ENCODE measurements at regions not wholly inside any gene's neighbourhood (a gene's known extent, or its start where the extent isn't known, plus 50 kb on each side); places are given as distances from the start of the nearest gene placed in this dataset.
A peak's percentile ranks its signal among the peaks of the same experiment; 100 is the strongest.

DNA sequence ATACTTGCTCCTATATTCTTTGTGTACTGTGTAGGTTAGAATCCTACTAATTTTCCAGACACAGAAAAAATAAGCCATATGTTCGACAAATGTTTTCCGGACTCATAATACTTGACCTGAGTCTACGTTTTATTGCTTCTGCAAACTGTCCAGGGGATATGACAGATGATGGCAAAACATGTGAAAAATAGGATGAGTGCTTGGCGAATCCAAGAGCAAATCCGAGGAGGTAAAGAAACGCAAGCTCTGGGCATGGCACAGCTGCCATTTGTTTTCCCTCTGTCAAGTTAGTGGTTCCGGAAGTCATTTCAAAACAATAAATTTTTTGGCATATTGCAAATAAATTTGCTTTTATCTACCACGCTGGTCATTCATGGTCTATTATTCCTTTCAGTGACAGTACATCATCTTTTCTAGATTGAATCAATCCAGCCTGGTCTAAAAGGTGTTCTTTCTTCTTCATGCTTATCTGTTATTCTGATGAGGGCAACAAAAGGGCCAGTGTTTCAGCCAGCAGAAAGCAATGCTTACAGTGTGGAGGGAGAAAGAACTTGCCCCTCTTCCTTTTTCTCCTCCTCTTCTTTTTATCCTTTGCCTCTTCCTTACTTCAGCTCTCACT, 476.1 kb upstream of the SOX11 start:
- no peak overlapping the region for H3K4me3 ChIP-seq (replicated peaks; ENCODE audit: low read depth, low read length)
- DNase-seq (ENCODE audit: low read depth), result no peak
- TF ChIP-seq, protein P1, sequence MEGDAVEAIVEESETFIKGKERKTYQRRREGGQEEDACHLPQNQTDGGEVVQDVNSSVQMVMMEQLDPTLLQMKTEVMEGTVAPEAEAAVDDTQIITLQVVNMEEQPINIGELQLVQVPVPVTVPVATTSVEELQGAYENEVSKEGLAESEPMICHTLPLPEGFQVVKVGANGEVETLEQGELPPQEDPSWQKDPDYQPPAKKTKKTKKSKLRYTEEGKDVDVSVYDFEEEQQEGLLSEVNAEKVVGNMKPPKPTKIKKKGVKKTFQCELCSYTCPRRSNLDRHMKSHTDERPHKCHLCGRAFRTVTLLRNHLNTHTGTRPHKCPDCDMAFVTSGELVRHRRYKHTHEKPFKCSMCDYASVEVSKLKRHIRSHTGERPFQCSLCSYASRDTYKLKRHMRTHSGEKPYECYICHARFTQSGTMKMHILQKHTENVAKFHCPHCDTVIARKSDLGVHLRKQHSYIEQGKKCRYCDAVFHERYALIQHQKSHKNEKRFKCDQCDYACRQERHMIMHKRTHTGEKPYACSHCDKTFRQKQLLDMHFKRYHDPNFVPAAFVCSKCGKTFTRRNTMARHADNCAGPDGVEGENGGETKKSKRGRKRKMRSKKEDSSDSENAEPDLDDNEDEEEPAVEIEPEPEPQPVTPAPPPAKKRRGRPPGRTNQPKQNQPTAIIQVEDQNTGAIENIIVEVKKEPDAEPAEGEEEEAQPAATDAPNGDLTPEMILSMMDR (IDR thresholded peaks at IDR 0.05; ENCODE audit: low read length, missing control alignments), result no peak

DNA sequence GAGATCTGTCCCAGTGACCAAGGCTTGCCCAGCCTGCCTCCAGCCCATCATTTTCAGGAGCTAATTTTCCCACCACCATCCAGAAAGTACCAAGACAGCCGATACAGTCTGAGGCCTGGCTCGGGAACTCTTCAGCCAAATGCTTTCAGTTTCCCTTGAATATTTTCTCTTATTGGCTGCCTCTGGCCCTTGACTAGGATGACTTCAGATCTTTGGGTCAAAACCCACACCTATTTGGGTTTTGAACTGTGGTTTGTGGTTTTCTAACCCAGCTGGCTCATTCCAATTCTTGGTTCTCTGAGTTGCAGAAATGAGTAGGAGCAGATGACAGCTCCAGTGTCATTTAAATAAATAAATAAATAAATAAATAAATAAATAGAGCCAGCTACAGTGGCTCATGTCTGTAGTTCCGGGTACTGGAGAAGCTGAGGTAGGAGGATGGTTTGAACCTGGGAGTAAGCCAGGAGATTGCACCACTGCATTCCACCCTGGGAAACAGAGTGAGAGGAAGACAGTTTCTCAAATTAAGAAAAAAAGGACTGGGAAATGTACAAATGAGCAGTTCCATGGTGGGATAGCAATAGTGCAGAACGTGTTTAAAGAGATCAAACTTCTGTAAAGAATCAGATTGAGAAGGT, 465.0 kb upstream of the SOX11 start:
- no peak overlapping the region for H3K4me3 ChIP-seq (replicated peaks; ENCODE audit: low read depth, low read length)
- TF ChIP-seq, protein P1 (IDR thresholded peaks at IDR 0.05; ENCODE audit: low read length, missing control alignments), result no peak
- DNase-seq (ENCODE audit: low read depth), result peak; percentile 0

DNA sequence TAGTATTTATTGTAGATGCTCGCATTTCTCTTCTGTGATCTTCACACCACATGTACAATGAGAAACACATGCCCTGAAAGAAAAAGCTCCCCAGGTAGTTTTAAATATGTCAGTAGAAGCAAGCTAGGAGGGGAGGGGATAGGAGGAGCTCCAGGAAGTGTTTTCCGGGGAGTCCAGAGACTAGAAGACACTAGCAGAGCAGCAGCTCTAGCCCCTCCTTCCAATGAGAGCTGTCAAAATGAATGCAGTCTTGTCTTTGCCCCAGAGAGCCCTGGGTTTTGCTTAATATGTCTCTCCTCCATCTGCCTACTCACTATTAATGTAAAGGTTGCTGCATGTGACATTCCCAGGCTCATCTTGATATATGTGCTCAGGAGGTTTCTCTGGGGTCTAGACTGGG, 462.6 kb upstream of the SOX11 start:
- no peak for DNase-seq (ENCODE audit: low read depth)
- H3K4me3 ChIP-seq (replicated peaks; ENCODE audit: low read depth, low read length), result no peak overlapping the region
- TF ChIP-seq, protein P1 (IDR thresholded peaks at IDR 0.05; ENCODE audit: low read length, missing control alignments), result no peak

DNA sequence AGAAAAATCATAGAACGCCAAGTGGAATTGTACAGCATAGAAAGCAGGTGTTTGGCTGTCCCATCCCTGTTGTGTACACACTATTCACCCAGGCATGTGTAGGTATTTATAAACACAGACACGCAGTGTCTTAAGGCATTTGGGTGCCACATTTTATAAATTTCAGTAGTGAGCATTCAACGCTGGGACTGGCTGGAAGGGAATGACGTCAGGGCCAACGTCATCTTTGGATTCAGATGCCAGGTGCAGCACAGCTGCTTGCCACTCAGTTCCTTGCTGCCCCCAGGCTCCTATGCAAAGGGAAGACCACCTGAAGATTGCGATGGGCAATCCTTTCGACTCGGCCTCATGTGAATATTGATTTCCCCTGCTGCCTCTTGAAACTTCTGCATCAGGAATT, 461.7 kb upstream of the SOX11 start:
- TF ChIP-seq, protein P1 (IDR thresholded peaks at IDR 0.05; ENCODE audit: low read length, missing control alignments), result no peak
- no peak overlapping the region for H3K4me3 ChIP-seq (replicated peaks; ENCODE audit: low read depth, low read length)
- no peak for DNase-seq (ENCODE audit: low read depth)

DNA sequence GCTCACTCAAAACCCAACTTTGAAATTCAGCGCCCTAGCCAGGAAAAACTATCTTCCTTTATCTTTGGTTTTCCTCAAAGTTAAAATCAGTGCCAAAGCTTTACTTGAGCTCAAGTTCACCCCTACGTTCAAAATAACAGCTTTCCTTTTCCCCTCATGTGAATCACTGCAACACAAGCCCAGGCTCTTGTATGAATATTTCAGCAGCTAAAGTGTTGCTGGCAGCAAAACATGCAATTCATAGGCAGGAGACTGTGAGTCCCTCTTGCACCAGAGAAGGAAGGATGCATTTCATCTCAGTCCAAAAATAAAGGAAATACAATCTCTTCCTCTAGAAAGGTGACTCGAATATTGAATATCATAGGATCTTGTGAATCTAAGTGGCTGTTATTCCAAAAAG, 461.3 kb upstream of the SOX11 start:
- TF ChIP-seq, protein P1 (IDR thresholded peaks at IDR 0.05; ENCODE audit: low read length, missing control alignments), result no peak
- DNase-seq (ENCODE audit: low read depth), result no peak
- no peak overlapping the region for H3K4me3 ChIP-seq (replicated peaks; ENCODE audit: low read depth, low read length)

DNA sequence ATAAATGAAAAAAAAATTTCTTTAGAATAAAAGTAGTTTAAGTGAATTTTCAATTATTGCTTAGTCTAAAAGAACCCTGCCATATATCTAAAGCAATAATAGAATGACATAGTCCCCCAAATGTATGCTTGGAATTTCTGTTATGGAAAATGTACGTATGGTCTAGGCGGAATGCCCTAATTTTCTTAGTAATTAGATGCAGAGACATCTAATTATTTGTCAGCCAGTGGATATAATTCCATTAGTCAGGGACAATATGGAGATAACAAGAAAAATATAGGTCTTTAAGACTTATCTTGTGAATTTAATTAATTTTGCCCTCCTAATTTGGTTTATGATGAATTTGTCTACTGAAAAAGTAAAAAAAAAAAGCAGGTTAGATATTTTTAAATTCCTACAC, 460.9 kb upstream of the SOX11 start:
- no peak overlapping the region for H3K4me3 ChIP-seq (replicated peaks; ENCODE audit: low read depth, low read length)
- TF ChIP-seq, protein P1 (IDR thresholded peaks at IDR 0.05; ENCODE audit: low read length, missing control alignments), result no peak
- DNase-seq (ENCODE audit: low read depth), result no peak

DNA sequence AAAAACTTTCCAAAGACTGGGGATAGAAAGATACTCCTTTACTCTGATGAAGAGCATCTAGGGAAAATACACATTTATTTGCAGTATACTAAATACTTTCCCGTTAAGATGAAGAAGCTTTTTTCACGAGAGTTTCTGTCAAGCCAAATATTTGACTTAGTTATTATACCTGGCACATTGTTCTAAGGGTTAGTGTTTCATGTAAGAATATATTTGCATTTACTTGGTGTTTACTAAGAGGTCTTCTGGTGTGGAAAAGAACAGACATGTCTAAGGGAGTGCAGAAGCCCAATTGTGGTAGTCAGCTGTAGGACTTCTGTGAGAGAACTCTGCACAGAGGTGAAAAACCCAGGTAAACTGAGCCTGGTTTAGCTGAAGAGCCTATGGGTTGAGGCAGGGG, 457.6 kb upstream of the SOX11 start:
- H3K4me3 ChIP-seq (replicated peaks; ENCODE audit: low read depth, low read length), result no peak overlapping the region
- DNase-seq (ENCODE audit: low read depth), result no peak
- TF ChIP-seq, protein P1 (IDR thresholded peaks at IDR 0.05; ENCODE audit: low read length, missing control alignments), result no peak

Measured in fibroblast of pulmonary artery (primary cell).